ENCODE measurements at regions not wholly inside any gene's neighbourhood (a gene's known extent, or its start where the extent isn't known, plus 50 kb on each side); places are given as distances from the start of the nearest gene placed in this dataset.

DNA sequence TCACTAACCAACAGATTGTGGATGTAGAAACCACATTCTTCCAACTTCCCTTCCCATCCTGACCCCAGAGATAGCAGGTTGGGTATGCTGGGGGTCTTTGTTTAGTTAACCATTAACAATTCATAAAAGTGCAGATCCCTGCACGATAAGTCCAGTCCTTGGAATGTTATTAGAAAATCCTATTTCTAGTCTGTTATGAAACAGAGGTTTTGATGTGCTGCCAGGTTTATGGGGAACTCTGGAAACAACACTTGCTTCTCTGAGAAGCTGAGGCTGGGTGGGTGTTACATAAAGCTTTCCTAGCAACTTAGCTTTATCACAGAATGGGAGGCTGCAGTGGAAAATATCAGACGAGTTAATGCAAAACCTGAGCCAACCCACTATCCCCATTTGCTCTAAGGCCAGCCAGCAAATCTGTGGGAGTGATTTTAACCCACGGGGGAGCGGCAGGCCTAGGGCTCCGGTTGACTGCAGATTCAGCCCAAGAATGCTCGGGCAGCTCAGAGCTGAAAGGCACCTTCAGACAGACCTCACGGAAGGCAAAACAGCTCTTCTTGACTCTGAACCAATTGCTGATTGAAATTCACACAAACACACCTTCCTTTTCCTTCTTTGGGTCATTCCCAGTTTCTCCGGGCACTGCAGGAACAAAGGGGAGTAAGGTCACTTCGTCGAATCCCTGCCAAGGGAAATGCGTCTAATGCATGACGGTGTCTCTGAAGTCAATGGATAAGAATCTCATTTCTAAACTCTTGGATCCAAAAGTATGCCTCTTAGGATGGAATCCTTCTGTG, 111.7 kb upstream of the IRF2BP2 start:
- peak; percentile 73 for DNase-seq (ENCODE audit: low spot score)

DNA sequence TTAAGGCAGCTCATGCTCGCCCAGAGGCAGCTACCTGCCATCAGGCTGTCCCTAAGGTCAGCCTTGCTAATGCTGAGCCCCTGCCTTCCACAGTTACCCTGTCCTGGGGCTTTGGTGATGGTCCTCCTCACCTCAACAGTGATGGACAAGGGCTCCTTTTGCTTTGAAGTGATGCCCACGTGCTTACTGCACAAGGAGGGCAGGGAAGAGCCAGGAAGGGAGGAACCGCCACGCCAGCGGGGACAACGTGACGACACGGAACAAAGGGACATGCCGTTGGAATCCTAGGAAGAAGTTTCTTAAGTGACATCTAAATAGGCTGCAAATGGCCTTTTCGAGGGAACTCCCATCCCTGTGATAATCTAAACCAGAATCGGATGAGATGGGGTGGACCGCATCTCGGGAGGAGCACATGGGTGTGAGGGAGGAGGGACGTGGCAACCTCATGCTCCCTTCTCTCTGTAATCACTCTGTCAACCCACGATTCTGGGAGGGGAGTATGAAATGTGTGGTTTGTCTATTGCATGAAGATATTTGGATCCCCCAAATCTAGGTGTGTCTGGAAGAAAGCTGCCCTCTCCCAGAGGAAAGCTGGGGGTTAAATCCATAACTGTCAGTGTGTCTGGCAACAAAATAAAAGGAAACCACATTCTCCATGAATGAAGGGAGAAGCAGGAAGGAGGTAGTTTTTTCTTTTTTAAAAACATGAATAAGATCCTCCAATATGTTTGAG, 110.9 kb upstream of the IRF2BP2 start:
- no peak for DNase-seq (ENCODE audit: low spot score)

GRCh38 chr1:234719454-234720251, 109.7 kb upstream of the IRF2BP2 start:
- DNase-seq (ENCODE audit: low spot score): no peak

GRCh38 chr1:234718496-234719453, 108.8 kb upstream of the IRF2BP2 start:
- DNase-seq (ENCODE audit: low spot score): no peak

DNA sequence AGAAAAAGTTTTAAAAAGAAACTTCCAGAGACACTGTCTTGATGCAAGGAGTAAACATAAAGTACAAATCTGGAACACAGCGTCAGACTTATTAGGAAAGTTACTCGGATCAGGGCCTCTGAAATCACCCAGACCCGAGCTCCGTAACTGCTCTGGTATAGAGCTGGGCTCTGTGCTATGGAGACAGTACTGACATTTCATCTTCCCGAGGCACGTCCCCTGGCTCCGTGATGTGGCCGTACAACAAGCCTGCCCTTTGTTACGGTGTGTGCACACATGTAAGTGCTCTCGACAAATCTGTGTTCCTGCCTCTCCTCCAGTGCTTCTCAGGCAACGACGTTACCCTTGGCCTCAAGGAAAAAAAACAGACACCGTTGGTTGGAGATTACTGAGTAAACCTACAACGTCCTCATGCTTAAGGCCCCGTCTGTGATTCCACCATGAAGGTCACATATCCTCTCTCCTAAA, 107.0 kb upstream of the IRF2BP2 start:
- no peak for DNase-seq (ENCODE audit: low spot score)

GRCh38 chr1:234715252-234716014, 105.5 kb upstream of the IRF2BP2 start:
- DNase-seq (ENCODE audit: low spot score): peak; percentile 5

DNA sequence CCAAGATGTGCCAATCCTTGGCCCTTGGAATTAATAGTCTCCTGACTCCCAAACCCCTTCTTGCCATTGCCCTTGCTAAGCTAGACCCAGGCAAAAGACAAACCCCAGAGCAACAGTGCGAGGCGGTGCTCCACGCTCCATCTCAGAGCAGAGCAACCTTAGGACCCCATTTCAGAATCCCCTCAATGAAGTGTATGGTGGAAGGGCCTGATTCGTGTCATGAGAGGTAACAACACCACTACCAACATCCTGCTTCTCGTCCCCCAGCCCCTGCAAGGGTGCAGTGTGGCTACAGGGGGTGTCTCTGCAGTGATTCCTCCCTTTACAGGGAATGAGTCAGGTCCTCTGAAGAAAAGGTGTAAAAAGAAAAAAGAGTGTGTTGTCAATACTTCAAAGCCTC, 103.9 kb upstream of the IRF2BP2 start:
- DNase-seq (ENCODE audit: low spot score): no peak

DNA sequence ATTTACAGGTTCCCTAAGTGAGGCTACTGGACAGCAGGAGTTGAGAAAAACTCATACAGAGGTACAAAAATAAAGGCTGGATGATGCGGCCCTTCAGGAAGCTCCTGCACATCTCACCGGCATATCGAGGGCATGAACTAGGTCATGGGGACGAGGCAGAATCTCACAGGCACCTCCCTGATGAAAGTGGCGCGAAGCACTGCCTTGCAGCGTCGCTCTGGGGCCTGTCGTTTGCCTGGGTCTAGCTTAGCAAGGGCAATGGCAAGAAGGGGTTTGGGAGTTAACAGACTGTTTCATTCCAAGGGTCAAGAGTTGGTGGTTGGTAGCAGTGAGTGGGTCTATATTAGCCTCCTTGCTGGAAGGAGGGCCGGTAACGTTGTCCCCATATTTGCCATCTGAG, 103.5 kb upstream of the IRF2BP2 start:
- no peak for DNase-seq (ENCODE audit: low spot score)

GRCh38 chr1:234712891-234713305, 102.9 kb upstream of the IRF2BP2 start:
- DNase-seq (ENCODE audit: low spot score): no peak

- no peak for DNase-seq (ENCODE audit: low spot score)
Observed at GRCh38 chr1:234710936-234711724, 101.2 kb upstream of the IRF2BP2 start.

GRCh38 chr1:234710381-234710780, 100.4 kb upstream of the IRF2BP2 start:
- DNase-seq (ENCODE audit: low spot score): no peak

DNA sequence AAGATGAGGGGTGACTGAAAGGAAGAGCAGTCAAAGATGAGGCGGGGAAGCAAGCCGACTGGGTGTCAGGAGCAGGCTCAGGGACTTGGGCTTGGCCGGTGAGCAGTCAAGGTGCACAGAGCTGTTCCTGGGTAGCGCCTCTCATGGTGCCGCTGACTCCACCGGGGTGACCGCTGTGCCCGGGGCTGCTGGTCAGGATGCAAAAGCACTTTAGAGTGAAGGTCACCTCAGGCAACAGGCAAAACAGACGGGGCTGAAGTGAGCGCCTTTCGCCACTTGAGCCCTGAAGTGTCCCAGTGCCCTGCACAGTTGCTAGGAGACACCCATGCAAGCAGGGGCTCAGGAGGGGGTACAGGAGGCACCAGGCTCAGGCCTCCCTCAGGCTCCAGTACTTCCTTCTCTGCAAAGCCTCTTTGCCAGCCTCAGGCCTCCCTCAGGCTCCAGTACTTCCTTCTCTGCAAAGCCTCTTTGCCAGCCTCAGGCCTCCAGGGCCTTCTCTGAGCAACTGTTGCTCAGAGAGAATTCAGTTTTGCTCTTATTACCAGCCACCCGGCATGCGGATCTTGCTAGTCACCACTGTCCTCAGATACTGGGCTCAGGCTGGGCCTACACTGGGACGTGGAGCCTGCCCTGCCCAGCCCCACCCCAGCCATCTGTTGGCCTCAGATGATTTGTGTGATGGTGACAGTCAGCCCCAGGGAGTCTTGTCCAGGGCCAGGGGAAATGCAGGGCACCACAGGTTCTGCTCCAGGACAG, 99.7 kb upstream of the IRF2BP2 start:
- no peak for DNase-seq (ENCODE audit: low spot score)

DNA sequence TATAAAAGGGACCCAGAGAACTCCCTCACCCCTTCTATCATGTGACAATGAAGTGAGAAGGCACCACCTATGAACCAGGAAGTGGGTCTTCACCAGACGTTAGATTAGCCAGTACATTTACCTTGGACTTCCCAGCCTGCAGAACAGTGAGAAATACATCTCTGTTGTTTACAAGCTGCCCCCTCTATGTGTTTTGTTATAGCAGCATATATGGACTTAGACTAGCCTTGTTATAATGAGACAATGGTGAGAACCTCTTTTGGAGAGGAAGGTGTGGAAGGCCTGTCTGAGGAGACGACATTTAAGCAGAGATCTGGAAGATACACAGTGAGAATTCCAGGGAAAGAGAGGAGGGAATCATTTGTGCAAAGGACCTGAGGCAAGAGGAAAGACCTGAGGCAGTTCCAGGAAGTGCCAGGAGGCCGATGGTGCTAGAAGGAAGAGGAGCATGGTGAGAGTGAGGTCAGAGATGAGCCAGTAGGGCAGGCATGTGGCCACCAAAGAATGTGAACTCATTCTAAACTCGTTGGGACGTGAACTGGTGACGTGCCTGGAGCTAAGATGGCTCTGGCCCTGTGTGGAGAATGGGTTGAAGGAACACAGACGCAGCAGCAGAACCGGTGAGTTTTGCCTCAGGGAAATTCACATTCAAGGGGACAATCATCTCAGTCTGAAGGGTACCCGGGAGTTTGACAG, 98.9 kb upstream of the IRF2BP2 start:
- no peak for DNase-seq (ENCODE audit: low spot score)

DNA sequence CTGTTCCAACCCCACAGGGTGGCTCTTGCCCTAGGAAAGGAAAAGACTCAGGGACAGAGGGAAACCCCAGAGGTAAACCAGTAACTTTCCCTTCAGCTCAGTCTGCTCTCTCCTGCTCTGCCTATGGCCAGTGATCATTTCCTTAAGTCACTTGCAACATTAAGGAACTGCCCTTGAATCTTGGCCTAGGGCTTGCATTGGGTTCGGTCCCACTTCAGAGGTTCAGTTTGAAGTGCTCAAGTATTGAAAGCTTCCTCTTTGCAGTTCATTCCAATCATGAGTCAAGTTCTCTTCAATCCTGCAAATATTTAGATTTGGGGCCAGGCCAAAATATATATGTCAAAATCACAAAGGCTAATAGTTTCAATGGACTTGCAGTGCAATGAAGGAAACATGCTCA, 97.7 kb upstream of the IRF2BP2 start:
- DNase-seq (ENCODE audit: low spot score): no peak

- DNase-seq (ENCODE audit: low spot score): no peak
Observed at GRCh38 chr1:234706931-234707330, 97.0 kb upstream of the IRF2BP2 start.

- DNase-seq (ENCODE audit: low spot score): no peak
Observed at GRCh38 chr1:234706199-234706598, 96.2 kb upstream of the IRF2BP2 start.

DNA sequence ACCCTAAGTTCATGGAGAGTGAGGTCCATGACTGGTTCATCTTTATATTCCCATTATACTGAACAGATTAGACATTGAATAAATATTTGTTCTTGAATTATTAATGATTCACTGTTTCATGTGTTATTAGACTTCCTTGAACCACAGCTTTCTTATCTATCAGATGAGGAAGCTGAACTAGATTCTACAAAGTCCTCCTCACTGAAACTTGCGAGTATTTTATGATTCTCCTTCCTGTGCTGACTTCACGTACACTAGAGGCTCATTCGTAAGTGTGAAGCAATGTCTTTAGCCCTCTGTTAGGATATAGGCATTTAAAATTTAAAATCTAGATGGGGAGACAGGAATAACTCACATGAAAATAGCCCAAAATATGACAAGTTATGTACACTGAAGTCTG, 95.6 kb upstream of the IRF2BP2 start:
- DNase-seq (ENCODE audit: low spot score): no peak
